Neuronal stem cell (in vitro differentiated cells): ENCODE measurements at regions not wholly inside any gene's neighbourhood (a gene's known extent, or its start where the extent isn't known, plus 50 kb on each side); places are given as distances from the start of the nearest gene placed in this dataset.
"Not testable (repeated sequence)": the region's sequence is repeated elsewhere in the genome, so short reads cannot be mapped to it uniquely, and the experiment has no call there.

ENCODE experiments used
- DNase-seq: peaks from one replicate; pipeline ENCODE4 v3.0.0-alpha.2; 2013; ENCODE audit warnings: low spot score
- H2AFZ ChIP-seq: one replicate; pipeline ENCODE4 v1.6.1; 2013; ENCODE audit warnings: mild to moderate bottlenecking, low read length, inconsistent platforms
- H2AK5ac ChIP-seq: 2 replicates; pipeline ENCODE4 v1.6.1; 2013; ENCODE audit warnings: low read depth, mild to moderate bottlenecking, inconsistent platforms, low read length, moderate library complexity, mixed read lengths
- H2BK120ac ChIP-seq: 2 replicates; pipeline ENCODE4 v1.6.1; 2013; ENCODE audit warnings: low read depth, mild to moderate bottlenecking, inconsistent platforms, low read length, moderate library complexity, mixed read lengths
- H2BK12ac ChIP-seq: one replicate; pipeline ENCODE4 v1.6.1; 2013; ENCODE audit warnings: low read length, inconsistent platforms
- H2BK15ac ChIP-seq: 2 replicates; pipeline ENCODE4 v1.6.1; 2013; ENCODE audit warnings: mild to moderate bottlenecking, low read length, inconsistent platforms, mixed read lengths
- H2BK5ac ChIP-seq: one replicate; pipeline ENCODE4 v1.6.1; 2013; ENCODE audit warnings: inconsistent platforms, mild to moderate bottlenecking, low read length, moderate library complexity
- H3K14ac ChIP-seq: one replicate; pipeline ENCODE4 v1.6.1; 2013; ENCODE audit warnings: low read length, inconsistent platforms
- H3K18ac ChIP-seq: 2 replicates; pipeline ENCODE4 v1.6.1; 2013; ENCODE audit warnings: low read length, inconsistent platforms
- H3K23ac ChIP-seq: 2 replicates; pipeline ENCODE4 v1.6.1; 2013; ENCODE audit warnings: low read depth, mild to moderate bottlenecking, mixed read lengths, low read length, inconsistent platforms; ENCODE audit not compliant: poor library complexity
- H3K27ac ChIP-seq: replicated peaks from 3 replicates; pipeline ENCODE4 v1.5.1; 2013; ENCODE audit warnings: low read length, inconsistent platforms
- H3K27me3 ChIP-seq, 3 experiments: 2 replicates each; pipeline ENCODE4 v1.6.1; 2013; ENCODE audit warnings: low read length in 3 of 3, mild to moderate bottlenecking in 2 of 3, inconsistent platforms in 1 of 3, low read depth in 1 of 3, mixed read lengths in 1 of 3, moderate library complexity in 1 of 3; ENCODE audit not compliant: control insufficient read depth in 3 of 3, insufficient read depth in 3 of 3
- H3K36me3 ChIP-seq, 2 donors: replicated peaks in 1 of 2; 2 replicates each; pipeline ENCODE4 v1.6.1; 2013; ENCODE audit warnings: low read length in 2 of 2; ENCODE audit not compliant: control insufficient read depth in 2 of 2, insufficient read depth in 2 of 2
- H3K4ac ChIP-seq: 2 replicates; pipeline ENCODE4 v1.6.1; 2013; ENCODE audit warnings: inconsistent platforms, mild to moderate bottlenecking, low read length, moderate library complexity
- H3K4me1 ChIP-seq, 2 donors: 1 replicate in 1 of 2; 2 replicates in 1 of 2; pipeline ENCODE4 v1.6.1; 2013; ENCODE audit warnings: low read length in 2 of 2, low read depth in 1 of 2; ENCODE audit not compliant: control insufficient read depth in 2 of 2, insufficient read depth in 1 of 2
- H3K4me2 ChIP-seq: one replicate; pipeline ENCODE4 v1.6.1; 2013; ENCODE audit warnings: mild to moderate bottlenecking, low read length, inconsistent platforms; ENCODE audit not compliant: insufficient read depth, poor library complexity, severe bottlenecking
- H3K4me3 ChIP-seq, 2 donors: 2 replicates each; pipeline ENCODE4 v1.5.1; 2013; ENCODE audit warnings: low read length in 2 of 2, mild to moderate bottlenecking in 2 of 2, inconsistent platforms in 1 of 2, moderate library complexity in 1 of 2
- H3K79me1 ChIP-seq: one replicate; pipeline ENCODE4 v1.6.1; 2013; ENCODE audit warnings: low read depth, mild to moderate bottlenecking, inconsistent platforms, low read length, moderate library complexity
- H3K9ac ChIP-seq: one replicate; pipeline ENCODE4 v1.6.1; 2013; ENCODE audit warnings: mild to moderate bottlenecking, low read depth, low read length, inconsistent platforms; ENCODE audit not compliant: poor library complexity
- H3K9me3 ChIP-seq, 2 donors: replicated peaks in 1 of 2; 2 replicates each; pipeline versions ENCODE3 to v1.6.1; 2013; ENCODE audit warnings: low read length in 2 of 2, mild to moderate bottlenecking in 2 of 2, inconsistent platforms in 1 of 2, low read depth in 1 of 2, mixed read lengths in 1 of 2, moderate library complexity in 1 of 2; ENCODE audit not compliant: control insufficient read depth in 2 of 2, insufficient read depth in 1 of 2
- H4K8ac ChIP-seq: one replicate; pipeline ENCODE4 v1.6.1; 2013; ENCODE audit warnings: low read depth, mild to moderate bottlenecking, inconsistent platforms, low read length, moderate library complexity
- H4K91ac ChIP-seq: one replicate; pipeline ENCODE4 v1.6.1; 2013; ENCODE audit warnings: low read length, low read depth, mild to moderate bottlenecking, inconsistent platforms; ENCODE audit not compliant: poor library complexity
- WGBS, 2 donors: extraction: QIAGEN DNeasy Blood & Tissue Kit; methylation state at CpG; one replicate each; pipeline ENCODE4 v1.1.7; 2013; ENCODE audit warnings: missing lambda C conversion rate in 2 of 2, mixed read lengths in 1 of 2; ENCODE audit not compliant: insufficient read length in 2 of 2, insufficient replicate concordance in 1 of 2; ENCODE audit errors: extremely low coverage in 2 of 2; 5-methylcytosine and 5-hydroxymethylcytosine counted together

DNA sequence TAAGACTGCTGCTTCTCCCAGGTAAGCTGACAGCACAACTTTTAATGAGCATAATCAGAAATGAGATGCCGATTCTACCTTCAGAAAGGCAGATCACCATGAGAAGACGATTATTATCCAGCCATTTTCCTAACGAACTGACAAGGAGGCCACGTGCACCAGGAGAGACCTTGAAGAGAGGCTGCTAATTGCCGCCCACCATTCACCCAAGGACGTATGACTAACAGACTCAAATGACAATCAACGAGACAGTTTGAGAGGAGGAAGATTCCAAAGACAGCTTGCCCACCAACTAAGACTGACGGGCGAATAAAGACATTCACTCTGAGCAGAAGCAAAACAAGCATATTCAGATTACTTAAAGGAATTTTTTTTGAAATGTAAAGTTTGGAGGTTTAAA lies 301.9 kb upstream of the TAC1 start:
- no peak overlapping the region for H4K8ac ChIP-seq
- no peak overlapping the region for H4K91ac ChIP-seq
- no peak overlapping the region for H2BK120ac ChIP-seq
- H3K9ac ChIP-seq = no peak overlapping the region
- H3K18ac ChIP-seq = no peak overlapping the region
- H2BK15ac ChIP-seq = no peak overlapping the region
- no peaks in the 10 kb centered on the region for H3K36me3 ChIP-seq
- H3K27ac ChIP-seq = no peak overlapping the region
- no peak overlapping the region for H2BK5ac ChIP-seq
- no peak for DNase-seq
- no peak overlapping the region for H3K4ac ChIP-seq
- H2AFZ ChIP-seq = peak overlapping the region; percentile 36
- H3K4me3 ChIP-seq = no peak overlapping the region
- no peak overlapping the region for H3K23ac ChIP-seq
- WGBS, 2 donors = no CpG with 5 or more reads among the region's 9 CpGs
- H2BK12ac ChIP-seq = no peak overlapping the region
- H3K27me3 ChIP-seq = no peaks in the 10 kb centered on the region
- peaks cover 0 to 3% of the 10 kb centered on the region in 2 donors for H3K9me3 ChIP-seq
- H3K14ac ChIP-seq = no peak overlapping the region
- H3K4me1 ChIP-seq = peaks cover 0 to 4% of the 10 kb centered on the region in 2 donors
- no peak overlapping the region for H2AK5ac ChIP-seq
- no peak overlapping the region for H3K4me2 ChIP-seq
- no peaks in the 10 kb centered on the region for H3K79me1 ChIP-seq

GRCh38 chr7:97439637-97440214 lies 292.2 kb upstream of the TAC1 start:
- H3K27me3 ChIP-seq = no peaks in the 10 kb centered on the region
- H3K14ac ChIP-seq = no peak overlapping the region
- no peak overlapping the region for H2BK12ac ChIP-seq
- no peak overlapping the region for H3K9ac ChIP-seq
- WGBS, 2 donors = no CpG with 5 or more reads among the region's 5 CpGs
- no peak overlapping the region for H2BK15ac ChIP-seq
- H4K91ac ChIP-seq = no peak overlapping the region
- H3K9me3 ChIP-seq = peaks cover 4 to 10% of the 10 kb centered on the region in 2 donors
- no peak overlapping the region for H2AFZ ChIP-seq
- H3K18ac ChIP-seq = no peak overlapping the region
- H3K4me1 ChIP-seq = no peaks in the 10 kb centered on the region
- H3K4ac ChIP-seq = no peak overlapping the region
- H2BK120ac ChIP-seq = no peak overlapping the region
- H2AK5ac ChIP-seq = no peak overlapping the region
- H2BK5ac ChIP-seq = no peak overlapping the region
- no peak overlapping the region for H3K4me3 ChIP-seq
- no peak overlapping the region for H3K27ac ChIP-seq
- no peaks in the 10 kb centered on the region for H3K36me3 ChIP-seq
- no peak overlapping the region for H4K8ac ChIP-seq
- H3K4me2 ChIP-seq = no peak overlapping the region
- DNase-seq = no peak
- H3K23ac ChIP-seq = no peak overlapping the region
- no peaks in the 10 kb centered on the region for H3K79me1 ChIP-seq

GRCh38 chr7:97446361-97446760 lies 285.5 kb upstream of the TAC1 start:
- no peak overlapping the region for H3K4me2 ChIP-seq
- peaks cover 0 to 3% of the 10 kb centered on the region in 2 donors for H3K4me1 ChIP-seq
- H3K23ac ChIP-seq = no peak overlapping the region
- H3K36me3 ChIP-seq = peaks cover 0 to 1% of the 10 kb centered on the region in 2 donors
- WGBS, 2 donors = no CpG with 5 or more reads among the region's 5 CpGs
- peaks cover 2 to 14% of the 10 kb centered on the region in 2 donors for H3K9me3 ChIP-seq
- H2BK120ac ChIP-seq = no peak overlapping the region
- no peak overlapping the region for H2BK15ac ChIP-seq
- peak overlapping the region; percentile 27 for H2AFZ ChIP-seq
- no peak for DNase-seq
- no peak overlapping the region for H4K91ac ChIP-seq
- no peak overlapping the region for H2AK5ac ChIP-seq
- H3K4me3 ChIP-seq = no peak overlapping the region
- no peak overlapping the region for H2BK12ac ChIP-seq
- H3K79me1 ChIP-seq = no peaks in the 10 kb centered on the region
- no peak overlapping the region for H3K14ac ChIP-seq
- no peak overlapping the region for H3K27ac ChIP-seq
- H3K4ac ChIP-seq = no peak overlapping the region
- H2BK5ac ChIP-seq = no peak overlapping the region
- H4K8ac ChIP-seq = no peak overlapping the region
- no peak overlapping the region for H3K18ac ChIP-seq
- no peaks in the 10 kb centered on the region for H3K27me3 ChIP-seq
- no peak overlapping the region for H3K9ac ChIP-seq

DNA sequence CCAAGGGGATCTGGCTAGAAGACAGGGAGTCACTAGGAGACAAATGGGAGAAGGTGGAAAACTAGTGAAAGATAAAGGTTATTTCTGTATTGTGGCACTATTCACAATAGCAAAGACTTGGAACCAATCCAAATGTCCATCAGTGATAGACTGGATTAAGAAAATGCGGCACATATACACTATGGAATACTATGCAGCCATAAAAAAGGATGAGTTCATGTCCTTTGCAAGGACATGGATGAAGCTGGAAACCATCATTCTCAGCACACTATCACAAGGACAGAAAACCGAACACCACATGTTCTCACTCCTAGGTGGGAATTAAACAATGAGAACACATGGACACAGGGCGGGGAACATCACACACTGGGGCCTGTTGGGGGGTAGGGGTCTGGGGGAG lies 282.4 kb upstream of the TAC1 start:
- H3K4me3 ChIP-seq, H2AFZ ChIP-seq, H2BK12ac ChIP-seq, H4K8ac ChIP-seq, H3K27ac ChIP-seq, H3K23ac ChIP-seq, H3K4me2 ChIP-seq, H2BK5ac ChIP-seq, H3K18ac ChIP-seq, H3K36me3 ChIP-seq, H3K4me1 ChIP-seq, DNase-seq, H3K79me1 ChIP-seq, H3K4ac ChIP-seq, H2AK5ac ChIP-seq, H3K14ac ChIP-seq, H3K27me3 ChIP-seq, H4K91ac ChIP-seq, H3K9ac ChIP-seq, H2BK120ac ChIP-seq, H2BK15ac ChIP-seq: not testable (repeated sequence)
- no CpG with 5 or more reads among the region's 3 CpGs for WGBS, 2 donors
- H3K9me3 ChIP-seq = peaks cover 0 to 15% of the 10 kb centered on the region in 2 donors
